HUDEP-2 (cell line): ENCODE measurements at regions not wholly inside any gene's neighbourhood (a gene's known extent, or its start where the extent isn't known, plus 50 kb on each side); places are given as distances from the start of the nearest gene placed in this dataset.
"Not testable (repeated sequence)": the region's sequence is repeated elsewhere in the genome, so short reads cannot be mapped to it uniquely, and the experiment has no call there.

Source experiments
- DNase-seq, 76 experiments: peaks; one replicate each; lab custom pipeline; 2025; ENCODE audit not compliant: unreplicated experiment in 76 of 76; lab: John Stamatoyannopoulos, UW

DNA sequence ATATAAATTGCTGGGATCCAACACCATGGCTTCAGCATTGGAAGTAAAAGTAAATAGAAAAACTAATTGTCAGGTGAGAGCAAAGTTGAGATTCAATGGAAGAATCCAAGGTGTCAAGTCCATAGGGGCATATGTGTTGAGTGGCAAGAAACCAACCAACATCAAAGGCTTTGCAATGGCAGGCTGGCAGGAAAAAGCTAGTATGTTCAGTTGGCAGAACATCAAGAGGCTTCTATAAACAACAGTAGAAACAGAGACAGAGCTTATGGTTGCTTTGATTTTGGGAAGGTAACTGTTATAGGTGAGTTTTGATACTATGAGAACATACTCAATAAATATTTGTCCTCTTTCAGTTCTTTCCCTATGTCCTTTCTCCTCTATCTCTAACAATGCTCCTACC is 553.7 kb upstream of the MDGA2 start:
- no peak for DNase-seq

DNA sequence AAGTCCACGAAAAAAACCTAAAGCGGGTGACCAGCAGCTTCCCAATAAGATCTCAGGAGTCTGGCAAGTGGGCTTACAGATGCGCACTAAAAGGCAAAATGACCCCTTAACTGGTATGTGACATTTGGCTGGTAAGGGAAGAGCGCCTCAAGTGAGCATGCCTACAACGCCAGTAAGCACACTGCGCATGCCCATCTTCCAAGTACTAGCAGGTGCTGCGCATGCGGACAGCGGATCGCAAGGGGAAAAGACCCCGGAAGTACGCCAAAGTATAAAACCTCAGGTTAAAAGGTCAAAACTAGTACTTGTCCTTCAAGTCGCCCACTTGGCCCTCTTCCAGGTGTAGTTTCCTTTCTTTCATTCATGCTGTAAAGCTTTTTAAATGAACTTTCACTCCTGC is 518.5 kb upstream of the MDGA2 start:
- DNase-seq, result no peak

- DNase-seq, result not testable (repeated sequence)
Measured at GRCh38 chr14:48149624-48150023, 474.2 kb upstream of the MDGA2 start.

- DNase-seq, result no peak
Measured at GRCh38 chr14:48140804-48141203, 465.4 kb upstream of the MDGA2 start.

GRCh38 chr14:48129472-48129871 is 454.1 kb upstream of the MDGA2 start:
- no peak for DNase-seq

GRCh38 chr14:48127674-48128073 is 452.3 kb upstream of the MDGA2 start:
- no peak for DNase-seq

DNA sequence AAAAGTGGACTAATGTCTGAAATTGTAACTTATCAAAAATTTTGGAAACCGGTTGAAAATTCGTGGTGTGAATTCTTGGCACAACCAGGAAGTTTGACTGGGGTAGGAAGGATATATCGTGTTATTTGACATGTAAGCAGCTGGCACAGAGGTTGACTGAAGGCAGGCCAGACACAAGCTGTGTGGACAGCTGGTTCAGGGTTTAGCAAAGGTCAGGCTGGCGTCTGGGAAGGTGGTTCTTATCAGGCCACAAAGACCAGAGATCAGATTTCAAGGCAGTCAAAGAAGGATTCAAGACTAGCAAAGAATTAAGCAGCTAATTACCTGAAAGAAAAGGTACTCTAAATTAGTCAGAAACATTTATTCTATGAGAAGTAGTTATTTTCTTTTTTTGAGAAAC is 450.2 kb upstream of the MDGA2 start:
- no peak for DNase-seq

- no peak for DNase-seq
Measured at GRCh38 chr14:48113713-48114112, 438.3 kb upstream of the MDGA2 start.

DNA sequence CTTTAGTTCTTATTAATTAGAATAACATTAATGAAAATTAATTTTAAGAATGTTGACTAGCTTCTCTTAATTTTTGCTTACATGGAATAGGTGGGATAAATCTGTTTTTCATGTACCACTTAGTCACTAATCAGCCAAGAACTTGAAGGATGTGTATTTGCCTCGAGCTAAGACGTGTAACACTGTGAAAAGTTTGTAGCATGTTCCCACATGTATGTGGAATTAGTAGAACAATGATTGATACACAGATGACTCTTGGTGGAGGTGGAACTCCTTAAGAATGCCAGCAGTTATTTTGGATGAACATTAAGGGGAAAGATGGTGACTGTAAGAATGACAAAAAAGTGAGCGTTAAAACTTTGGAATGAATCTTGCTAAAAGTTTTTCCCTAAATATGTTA is 435.7 kb upstream of the MDGA2 start:
- DNase-seq, result no peak

DNA sequence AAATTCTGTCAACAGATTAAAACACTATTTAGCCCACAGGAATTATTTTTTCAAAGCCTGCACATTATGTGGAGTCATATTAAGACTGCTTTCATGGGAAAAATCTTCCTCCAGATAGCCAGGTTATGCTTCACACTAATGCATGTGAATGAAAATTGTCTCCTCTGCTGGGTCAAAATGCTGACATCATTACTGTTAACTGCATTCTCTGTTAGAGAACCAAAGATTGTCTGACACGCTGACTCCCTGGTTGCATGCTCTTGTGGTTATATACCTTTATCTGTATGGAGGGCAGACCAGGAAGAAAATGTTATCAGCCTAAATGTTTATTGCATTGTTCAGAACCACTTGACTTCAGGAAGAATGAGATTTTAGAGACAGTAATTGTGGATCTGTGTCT is 432.2 kb upstream of the MDGA2 start:
- no peak for DNase-seq

DNA sequence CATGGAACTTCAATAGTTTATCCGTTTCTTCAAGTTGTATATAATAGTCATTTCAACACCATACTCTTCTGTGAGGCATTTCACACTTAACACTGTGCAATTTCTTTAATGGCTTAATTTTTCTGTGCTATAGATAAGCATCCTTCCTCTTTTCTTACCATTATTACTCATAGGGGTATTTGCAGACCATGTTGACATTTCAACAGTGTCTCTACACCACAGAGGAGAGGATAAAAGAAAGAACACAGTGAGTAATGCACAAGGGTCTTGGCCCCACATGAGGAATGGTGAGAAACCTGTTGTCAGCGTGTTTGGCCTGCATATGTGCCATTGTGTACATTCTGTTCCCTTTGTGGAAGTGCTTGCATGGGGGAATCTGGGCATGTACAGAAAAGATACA is 421.5 kb upstream of the MDGA2 start:
- no peak for DNase-seq

GRCh38 chr14:48086516-48086915 is 411.1 kb upstream of the MDGA2 start:
- DNase-seq, result no peak

DNA sequence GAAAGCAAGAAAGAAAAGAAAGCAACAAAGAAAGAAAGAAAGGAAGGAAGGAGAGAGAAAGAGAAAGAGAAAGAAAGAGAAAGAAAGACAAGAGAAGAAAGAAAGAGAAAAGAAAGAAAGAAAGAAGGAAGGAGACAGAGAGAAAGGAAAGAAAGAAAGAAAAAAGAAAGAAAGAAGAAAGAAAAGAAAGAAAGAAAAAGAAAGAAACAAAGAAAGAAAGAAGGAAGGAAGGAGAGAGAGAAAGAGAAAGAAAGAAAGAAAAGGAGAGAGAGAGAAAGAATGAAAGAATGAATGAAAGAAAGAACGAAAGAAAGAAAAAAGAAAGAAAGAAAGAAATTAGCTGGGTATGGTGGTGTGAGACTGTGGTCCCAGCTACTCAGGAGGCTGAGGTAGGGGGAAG is 400.1 kb upstream of the MDGA2 start:
- no peak for DNase-seq

- DNase-seq, result no peak
Measured at GRCh38 chr14:48052973-48053372, 377.6 kb upstream of the MDGA2 start.

DNA sequence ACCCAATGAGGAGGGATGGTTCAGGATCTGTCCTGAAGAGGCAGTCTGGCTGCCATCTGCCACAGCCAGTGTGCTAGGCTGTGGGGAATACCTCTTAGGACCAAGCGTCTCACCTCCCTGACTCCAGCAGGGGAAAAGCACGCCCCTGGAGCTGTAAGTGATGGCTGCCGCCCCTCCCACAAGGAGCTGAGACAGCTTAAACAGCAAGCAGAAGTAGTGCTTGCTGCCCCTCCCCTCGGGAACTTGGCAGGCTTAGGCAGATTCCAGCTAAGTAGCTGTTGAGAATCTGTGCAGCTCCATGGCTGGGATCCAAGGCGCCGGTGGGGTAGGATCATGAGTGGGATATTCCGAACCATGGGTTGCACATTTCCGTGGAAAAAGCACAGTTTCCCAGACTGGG is 360.4 kb upstream of the MDGA2 start:
- DNase-seq, result no peak

DNA sequence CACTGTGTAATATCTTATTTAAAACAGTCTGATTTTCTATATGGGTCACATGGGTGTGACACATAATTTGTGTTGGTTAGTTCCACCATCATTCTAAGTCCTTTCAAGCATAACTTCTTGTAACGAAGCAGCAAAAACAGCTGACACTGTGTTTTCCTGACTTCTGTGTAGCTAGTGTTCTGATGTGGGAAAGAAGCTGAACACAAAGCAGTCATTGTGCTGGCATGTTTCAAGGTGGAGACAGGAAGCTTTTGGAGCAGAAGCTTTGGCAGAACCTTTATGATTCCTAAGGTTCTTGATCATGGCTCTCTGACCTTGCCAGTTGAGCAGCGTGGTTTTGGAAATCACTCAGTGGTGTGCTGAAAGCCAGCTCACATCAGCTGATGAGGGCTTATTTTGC is 351.7 kb upstream of the MDGA2 start:
- no peak for DNase-seq

DNA sequence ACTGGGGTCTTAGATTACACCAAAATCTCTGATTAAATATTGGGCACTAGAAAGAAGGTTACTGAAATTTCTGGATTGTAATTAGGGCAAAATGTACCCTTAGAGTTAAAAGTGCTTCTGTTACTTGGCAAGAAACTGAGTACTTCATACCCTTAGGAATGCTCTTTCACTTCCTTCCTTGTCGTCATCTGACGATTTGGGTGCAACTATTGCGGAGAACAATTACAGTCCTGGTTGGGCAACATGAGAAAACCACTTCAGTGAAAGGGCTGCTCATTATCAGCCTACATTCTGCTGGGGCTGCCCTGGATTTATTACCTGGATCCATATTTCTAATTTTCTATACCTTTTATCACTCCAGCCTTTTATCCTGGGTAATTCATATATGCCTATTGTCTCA is 348.5 kb upstream of the MDGA2 start:
- no peak for DNase-seq

- not testable (repeated sequence) for DNase-seq
Measured at GRCh38 chr14:48011484-48011883, 336.1 kb upstream of the MDGA2 start.

DNA sequence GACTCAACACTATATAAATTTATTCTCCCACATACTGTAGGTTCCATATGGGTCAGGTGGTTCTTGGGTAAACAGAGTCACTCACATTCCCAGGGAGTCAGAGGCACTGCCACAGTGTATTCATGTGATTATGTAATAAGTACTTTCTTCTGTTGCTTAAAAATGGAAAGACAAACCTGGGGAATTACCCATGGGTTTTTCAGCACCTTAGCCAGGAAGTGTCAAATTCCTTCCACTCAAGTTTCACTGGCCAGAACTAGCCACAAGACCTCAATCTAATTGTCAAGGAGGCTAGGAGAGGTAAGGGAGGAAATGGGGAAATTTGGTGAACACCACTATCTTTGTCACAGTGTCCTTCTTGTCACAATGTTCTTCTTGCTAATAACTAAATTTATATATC is 333.2 kb upstream of the MDGA2 start:
- no peak for DNase-seq

DNA sequence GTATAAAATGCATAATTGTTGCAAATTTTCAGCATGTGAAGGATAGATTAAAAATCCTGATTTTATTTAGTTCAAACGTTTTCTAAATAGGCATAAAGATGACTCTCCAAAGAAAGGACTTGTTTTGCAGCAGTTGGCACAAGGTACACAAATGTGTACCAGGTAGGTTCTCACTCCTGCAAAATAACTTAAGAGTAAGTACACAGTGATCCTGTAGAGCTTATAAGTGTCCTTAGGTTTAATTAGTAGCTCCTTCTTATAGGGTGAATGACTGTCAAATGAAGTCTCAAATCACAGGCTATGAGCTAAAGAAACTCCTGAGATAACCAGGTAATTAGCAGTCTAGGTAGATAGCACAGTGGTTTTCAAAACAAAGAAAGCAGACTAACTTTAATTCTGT is 330.6 kb upstream of the MDGA2 start:
- DNase-seq, result no peak

GRCh38 chr14:47993883-47994282 is 318.5 kb upstream of the MDGA2 start:
- DNase-seq, result no peak

DNA sequence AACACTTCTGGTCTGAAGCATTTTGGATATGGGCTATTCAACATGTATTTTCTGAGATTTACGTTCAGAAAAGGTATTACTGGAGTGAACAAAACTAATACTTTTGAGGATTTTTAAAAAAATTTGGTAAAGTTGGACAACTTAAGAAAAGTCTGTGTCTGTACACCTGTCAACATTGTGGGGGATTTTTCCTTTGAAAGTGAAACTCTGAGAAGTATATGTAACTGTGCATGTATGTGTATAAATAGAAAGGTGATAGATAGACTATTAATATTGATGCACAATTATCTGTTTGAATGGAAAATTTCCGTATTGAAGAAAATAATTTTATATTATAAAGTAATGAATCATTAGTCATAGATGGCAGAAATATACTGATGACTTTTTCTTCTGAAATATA is 312.8 kb upstream of the MDGA2 start:
- no peak for DNase-seq

DNA sequence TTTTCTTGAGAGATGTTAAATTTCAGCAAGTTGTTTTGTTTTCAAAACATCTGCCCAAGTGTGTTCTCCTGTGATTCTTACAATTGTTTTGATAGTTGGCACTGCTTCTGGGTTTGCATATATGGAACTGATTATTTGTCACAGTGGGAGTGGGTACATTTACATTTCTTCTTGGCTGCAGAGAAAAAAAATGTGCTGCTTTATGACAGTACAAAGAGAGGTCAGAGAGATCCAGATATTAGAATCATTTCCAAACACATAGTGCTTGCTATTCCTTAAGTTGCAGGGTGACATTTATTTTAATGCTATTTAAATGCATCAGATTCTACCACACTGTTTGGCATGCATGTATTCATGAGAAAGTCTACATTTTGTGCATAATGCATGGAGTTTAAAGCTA is 303.5 kb upstream of the MDGA2 start:
- no peak for DNase-seq

DNA sequence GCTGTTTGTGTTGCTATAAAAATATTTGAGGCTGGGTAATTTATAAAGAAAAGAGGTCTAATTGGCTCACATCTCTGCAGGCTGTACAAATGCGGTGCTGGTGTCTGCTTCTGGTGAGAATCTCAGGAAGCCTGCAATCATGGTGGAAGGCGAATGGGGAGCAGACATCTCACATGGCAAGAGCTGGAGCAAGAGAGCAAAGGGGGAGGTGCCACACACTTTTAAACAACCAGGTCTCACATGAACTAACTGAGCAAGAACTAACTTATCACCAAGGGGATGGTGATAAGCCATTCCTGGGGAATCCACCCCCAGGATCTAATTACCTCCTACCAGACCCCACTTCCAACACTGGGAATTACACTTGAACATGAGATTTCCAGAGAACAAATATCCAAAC is 300.7 kb upstream of the MDGA2 start:
- DNase-seq, result no peak
